HG03432 (cell line): ENCODE measurements at regions not wholly inside any gene's neighbourhood (a gene's known extent, or its start where the extent isn't known, plus 50 kb on each side); places are given as distances from the start of the nearest gene placed in this dataset.

ENCODE experiments used
- ATAC-seq: cut with Tn5 transposase; IDR thresholded peaks from one replicate; pipeline ENCODE4 v1.9.1; 2021; ENCODE audit warnings: mild to moderate bottlenecking, moderate library complexity; ENCODE audit not compliant: unreplicated experiment

DNA sequence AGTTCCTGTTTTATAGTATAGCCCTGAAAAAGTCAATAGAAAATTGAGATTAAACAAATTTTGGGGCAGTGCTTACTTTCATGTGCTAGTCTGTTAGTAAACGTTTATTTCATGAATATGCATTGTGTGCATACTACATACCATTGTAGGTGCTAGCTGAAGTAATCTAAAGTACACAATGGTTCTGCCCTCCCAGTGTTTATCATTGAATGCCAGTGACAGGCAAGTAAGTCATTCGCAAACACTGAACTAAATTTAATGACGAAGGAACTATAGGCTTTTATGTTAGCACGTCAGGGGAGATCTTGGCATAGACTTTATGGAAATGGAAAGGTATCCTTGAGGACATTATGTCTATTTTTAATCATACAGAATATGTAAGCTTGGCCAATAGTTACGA is 426.9 kb upstream of the EPHA5 start:
- ATAC-seq = no peak

GRCh38 chr4:66095065-66095464 is 424.8 kb upstream of the EPHA5 start:
- ATAC-seq = no peak

- no peak for ATAC-seq
These were observed 423.8 kb upstream of the EPHA5 start for GRCh38 chr4:66094070-66094469.

GRCh38 chr4:66091786-66092185 is 421.5 kb upstream of the EPHA5 start:
- no peak for ATAC-seq

GRCh38 chr4:66073961-66074360 is 403.7 kb upstream of the EPHA5 start:
- ATAC-seq = no peak

GRCh38 chr4:66071911-66072310 is 401.6 kb upstream of the EPHA5 start:
- ATAC-seq = no peak

DNA sequence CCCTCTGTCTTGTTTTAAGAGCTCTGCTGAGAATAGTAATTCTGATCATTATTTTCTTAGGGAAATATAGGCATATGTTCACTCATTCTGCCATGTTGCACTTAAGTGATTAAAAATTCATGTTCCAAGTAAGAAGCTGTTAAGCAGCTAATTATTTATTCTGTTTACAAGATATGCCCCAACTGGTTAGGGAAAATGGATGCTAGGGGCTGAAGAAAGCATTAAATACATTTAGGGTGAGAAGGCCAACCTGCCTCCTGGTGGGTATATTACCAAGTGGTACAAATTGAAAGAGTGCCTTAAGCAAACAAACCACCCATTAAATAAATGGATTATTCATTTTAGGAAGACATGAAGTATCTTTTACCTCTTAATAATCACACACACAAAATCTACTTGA is 392.6 kb upstream of the EPHA5 start:
- no peak for ATAC-seq

DNA sequence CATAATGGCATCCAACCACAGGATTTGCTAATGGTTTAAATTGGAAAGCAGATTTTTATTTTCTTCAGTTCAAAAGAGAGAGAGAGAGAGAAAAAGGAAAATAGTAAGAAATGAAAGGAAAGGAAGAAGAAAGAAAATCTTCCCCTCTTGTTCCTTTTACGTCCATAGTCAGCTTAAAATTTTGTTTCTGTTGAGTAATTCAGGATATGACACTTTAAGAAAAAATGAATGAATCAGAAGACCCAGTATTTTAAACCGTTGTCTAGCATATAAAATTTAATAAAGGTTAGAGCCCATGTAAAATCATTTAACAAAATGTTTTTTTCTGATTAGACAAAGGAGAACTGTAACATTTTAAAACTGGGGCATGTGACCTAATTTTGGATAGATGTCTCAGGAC is 391.8 kb upstream of the EPHA5 start:
- no peak for ATAC-seq

GRCh38 chr4:66059556-66059955 is 389.3 kb upstream of the EPHA5 start:
- ATAC-seq = no peak

DNA sequence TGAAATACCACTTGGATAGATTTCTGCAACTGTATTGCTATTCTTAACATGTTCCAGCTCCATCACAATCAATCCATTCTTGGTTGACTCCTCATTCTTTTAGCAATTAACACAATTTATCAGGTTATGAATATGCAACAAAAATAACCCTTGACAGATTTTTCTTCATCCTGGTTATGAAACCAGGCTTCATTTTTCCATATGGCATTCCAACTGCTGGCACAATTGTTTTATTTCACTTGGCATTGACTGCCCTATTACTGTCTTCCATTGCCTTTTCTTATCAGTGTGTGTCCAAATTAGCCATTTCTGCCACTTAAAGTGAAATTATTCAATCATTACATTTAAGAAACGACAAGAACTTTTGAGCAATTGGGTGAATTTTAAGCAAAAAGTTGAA is 388.8 kb upstream of the EPHA5 start:
- no peak for ATAC-seq

GRCh38 chr4:66055999-66056398 is 385.7 kb upstream of the EPHA5 start:
- ATAC-seq = no peak

DNA sequence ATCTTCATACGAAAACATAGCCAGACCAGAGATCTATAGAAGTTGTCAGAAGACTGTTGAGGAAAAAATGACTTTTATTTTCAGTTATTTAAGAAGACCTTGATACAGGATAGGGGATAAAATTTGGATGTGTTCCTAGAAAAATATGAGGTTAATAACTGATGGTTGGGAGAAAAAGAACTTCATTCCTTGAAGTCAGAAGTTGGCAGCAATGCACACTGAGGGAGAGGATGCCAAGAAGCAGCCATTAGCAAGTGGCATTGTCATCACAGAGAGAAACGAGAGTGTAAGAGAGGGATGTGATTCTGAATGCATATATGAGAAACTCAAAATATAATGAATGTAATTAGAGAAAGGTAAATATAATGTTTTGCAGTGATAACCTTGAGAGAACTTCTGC is 382.1 kb upstream of the EPHA5 start:
- no peak for ATAC-seq

DNA sequence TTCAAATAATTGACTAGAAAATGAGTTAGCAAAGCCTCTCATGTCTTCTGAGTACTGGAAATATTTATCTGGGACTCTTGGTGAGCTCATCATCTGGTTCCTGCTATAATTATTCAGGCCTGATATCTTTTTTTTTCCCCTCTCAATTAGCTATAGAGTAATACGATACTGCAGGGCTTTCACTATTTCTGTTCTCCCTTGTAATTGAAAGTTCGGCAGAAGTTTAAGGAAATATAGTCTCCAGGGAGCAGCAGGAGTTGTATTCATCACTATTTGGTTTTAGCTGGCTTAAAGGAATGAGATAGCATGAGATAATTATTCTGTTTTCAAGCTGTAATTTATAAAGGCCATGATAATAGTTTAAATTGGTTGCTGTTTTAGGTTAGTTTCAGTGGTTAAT is 378.6 kb upstream of the EPHA5 start:
- ATAC-seq = no peak

DNA sequence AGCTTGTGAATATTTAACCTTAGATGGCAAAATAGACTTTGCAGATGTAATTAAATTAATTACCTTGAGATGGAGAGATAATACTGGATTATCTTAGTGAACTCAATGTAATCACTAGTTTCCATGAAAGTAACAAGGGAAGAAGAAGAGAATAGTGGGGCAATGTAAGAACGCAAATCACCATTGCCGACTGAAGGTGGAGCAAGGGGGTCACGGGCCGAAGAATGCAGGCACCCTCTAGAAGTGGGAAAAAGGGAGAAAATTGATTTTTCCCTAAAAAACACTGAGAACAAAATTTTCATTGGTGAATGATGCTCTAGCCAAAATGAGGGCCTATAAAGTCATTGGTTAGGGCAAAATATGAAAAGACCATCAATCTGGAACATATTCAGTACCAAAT is 375.6 kb upstream of the EPHA5 start:
- ATAC-seq = no peak

GRCh38 chr4:66035701-66036100 is 365.4 kb upstream of the EPHA5 start:
- no peak for ATAC-seq

- ATAC-seq = no peak
These were observed 364.4 kb upstream of the EPHA5 start for GRCh38 chr4:66034671-66035070.

DNA sequence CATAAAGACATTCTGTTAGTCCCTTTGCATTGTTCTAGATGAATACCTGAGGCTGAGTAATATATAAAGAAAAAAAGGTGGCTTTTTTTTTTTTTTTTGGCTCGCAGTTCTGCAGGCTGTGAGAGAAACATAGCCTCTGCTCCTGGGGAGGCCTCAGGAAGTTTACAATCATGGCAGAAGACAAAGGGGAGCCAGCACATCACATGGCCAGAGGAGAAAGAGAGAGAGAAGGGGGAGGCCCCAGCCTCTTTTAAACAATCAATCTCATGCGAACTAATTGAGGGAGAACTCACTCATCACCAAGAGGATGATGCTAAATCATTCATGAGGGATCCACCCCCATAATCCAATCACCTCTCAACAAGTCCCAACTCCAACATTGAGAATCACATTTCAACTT is 364.0 kb upstream of the EPHA5 start:
- ATAC-seq = no peak

DNA sequence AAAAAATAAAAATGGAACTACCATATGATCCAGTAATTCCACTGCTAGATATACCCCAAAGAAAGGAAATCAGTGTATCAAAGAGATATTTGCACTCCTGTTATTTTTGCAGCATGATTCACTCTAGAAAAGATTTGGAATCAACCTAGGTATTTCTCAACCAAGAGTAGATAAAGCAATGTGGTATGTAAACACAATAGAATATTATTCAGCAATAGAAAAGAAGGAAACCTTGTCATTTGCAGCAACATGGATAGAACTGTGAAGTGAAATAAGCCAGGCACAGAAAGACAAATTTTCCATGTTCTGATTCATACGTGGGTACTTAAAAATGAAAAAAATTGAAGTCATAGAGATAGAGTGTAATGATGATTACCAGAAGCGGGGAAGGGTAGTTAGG is 362.3 kb upstream of the EPHA5 start:
- ATAC-seq = no peak

DNA sequence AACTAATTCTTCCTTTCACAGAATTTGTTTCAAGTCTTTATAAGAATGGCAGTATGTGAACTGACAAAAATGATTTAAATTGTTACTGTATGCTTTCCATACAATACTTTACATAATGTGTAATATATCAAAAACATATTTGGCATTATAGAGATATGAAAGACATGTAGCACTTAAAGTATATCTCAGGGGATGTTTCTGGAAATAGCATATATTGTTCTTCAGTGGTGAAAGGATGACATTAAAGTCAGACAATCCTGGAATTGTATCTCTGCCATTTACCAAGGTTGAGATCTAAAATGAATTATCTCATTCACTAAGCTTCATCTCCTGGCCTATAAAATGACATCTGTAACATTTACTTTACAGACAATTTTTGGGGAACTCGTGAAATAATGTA is 358.4 kb upstream of the EPHA5 start:
- ATAC-seq = no peak

- no peak for ATAC-seq
These were observed 352.8 kb upstream of the EPHA5 start for GRCh38 chr4:66023061-66023460.

DNA sequence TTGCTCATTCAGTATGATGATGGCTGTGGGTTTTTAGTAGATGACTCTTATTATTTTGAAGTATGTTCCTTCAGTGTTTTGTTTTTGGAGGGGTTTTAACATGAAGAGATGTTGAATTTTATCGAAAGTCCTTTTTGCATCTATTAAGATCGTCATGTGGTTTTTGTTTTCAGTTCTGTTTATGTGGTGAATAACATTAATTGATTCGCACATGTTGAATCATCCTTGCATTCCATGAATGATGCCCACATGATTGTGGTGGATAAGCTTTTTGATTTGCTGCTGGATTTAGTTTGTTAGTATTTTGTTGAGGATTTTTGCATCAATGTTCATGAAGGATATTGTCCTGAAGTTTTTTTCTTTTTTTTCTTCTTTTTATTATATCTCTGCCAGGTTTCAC is 347.4 kb upstream of the EPHA5 start:
- ATAC-seq = no peak

DNA sequence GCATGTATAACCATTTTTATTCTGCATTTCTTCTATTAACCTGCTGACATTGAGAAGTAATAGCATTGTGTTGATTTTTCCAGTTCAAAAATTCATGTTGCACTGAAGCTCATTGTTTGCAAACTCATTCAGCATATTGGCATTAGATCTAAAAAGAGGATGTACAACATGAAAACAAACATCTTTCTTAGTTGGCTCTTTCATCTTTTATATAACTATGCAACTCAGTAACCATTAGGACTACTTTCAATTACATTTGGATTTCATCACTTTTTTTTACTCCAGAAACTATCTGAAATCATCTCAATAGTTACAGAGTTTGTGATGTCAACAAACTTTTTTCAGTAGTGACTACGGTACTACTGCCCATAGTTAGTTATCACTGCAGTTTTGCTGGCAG is 346.0 kb upstream of the EPHA5 start:
- no peak for ATAC-seq

GRCh38 chr4:66014146-66014765 is 344.0 kb upstream of the EPHA5 start:
- no peak for ATAC-seq
